Right renal cortex interstitium (tissue), 3 donors: ENCODE measurements at regions not wholly inside any gene's neighbourhood (a gene's known extent, or its start where the extent isn't known, plus 50 kb on each side); places are given as distances from the start of the nearest gene placed in this dataset.
"Not testable (repeated sequence)": the region's sequence is repeated elsewhere in the genome, so short reads cannot be mapped to it uniquely, and the experiment has no call there.

ENCODE experiments used
- DNase-seq, 3 donors: peaks; one replicate each; pipeline ENCODE4 v3.0.0-alpha.2; 2013; ENCODE audit warnings: low read depth in 3 of 3, low spot score in 2 of 3

DNA sequence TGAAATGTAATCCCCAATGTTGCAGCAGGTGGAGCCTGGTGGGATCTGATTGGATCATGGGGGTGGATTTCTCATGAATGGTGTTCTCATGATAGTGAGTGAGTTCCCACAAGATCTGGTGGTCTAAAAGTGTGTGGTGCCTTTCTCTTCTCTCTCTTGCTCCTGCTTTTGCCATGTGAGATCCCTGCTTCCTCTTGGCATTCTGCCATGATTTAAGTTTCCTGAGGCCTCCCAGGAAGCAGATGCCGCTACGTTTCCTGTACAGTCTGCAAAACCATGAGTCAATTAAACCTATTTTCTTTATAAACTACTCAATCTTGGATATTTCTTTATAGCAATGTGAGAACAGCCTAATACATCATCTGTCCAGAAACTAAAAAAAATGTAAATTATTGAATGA, 298.3 kb downstream of the MEX3B start:
- DNase-seq = no peak

DNA sequence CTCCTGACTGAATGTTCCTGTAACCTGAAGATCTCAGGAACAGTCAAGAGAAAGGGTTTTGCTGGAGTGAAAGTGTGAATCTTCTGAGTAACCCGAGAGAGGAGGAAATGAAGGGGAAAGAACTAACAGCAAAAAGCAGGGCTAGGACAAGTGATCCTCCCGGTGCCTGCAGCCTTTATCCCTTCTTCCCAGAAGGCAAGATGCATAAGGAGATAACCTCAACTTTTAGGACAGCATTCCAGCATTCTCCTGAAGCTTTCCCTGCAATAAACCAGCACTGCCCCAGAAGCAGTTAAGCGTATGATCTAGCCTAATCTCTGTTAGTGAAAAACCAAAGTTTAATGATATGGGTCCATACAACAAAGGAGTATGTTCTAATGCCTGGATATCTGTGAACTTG, 298.8 kb downstream of the MEX3B start:
- DNase-seq = no peak

DNA sequence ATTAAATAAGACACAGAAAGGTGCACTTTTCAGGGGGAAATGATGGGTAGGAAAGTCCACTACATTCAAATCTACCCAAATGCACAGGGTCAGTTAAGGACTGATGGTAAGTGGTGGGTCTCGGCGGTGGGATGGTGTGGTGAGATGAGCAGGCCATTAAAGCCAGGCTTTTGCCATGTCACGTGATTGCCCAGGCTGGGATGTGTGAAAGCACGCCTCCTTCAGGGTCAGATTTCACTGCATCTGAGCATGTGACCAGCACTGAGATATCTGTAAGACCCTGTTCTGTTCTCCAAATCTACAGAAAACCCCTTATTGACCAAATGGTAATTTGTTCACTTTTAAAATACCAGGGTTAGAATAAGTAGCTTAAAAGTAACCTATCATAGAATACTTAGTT, 301.5 kb downstream of the MEX3B start:
- DNase-seq = no peak

DNA sequence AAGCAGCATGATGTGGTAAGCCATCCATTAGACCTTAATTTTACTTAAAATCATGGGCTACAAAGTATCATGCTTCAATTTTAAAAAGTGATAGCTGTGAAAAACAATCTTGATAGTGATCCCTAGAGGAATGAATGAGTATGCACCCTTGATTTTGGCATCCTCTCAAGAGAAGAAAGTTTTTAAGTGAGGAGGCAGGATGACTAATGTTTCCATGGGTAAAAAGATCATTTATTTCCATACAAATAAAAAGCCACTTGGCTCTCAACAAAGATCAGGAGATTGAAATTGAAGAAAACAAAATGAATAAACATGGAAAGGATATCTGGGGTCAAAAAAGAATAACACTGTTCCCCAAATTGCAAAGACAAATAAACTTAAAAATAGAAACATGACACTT, 305.4 kb downstream of the MEX3B start:
- no peak for DNase-seq

DNA sequence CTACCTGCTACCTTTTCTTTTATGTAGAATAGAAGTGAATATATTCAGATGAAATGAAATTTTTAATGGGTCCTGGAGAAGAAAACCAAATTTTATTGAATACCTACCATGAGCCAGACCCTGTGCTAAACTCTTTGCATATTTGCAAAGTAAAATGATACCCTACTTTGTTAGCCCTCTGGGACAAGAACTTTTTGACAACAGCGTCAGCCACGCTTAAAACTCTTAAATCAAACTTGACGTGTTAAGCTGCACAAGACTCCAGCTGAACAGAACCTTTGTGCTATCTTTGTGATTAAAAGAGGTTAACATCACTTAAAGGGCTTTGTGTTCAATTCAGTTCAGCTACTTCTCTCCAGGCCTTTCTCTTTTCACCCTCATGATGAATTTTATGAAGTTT, 316.5 kb downstream of the MEX3B start:
- DNase-seq = no peak

DNA sequence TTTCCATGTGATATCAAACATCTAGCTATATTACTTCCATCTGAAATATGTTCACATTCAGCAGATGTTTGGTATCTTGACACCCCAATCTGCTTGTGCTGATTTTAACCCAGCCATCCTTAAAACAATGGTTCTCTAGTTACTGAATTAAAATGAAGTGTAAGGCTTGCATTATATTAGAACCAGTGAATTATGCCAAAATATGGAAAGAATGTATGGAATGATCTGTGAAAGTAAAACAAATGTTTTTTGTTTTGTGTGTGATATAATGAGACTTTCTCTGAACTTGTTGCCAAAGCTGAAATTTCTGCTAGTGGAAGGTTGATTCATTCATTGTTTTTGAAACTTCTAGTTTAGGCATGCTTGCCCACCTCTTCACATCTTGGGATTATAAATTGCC, 317.1 kb downstream of the MEX3B start:
- DNase-seq = no peak

DNA sequence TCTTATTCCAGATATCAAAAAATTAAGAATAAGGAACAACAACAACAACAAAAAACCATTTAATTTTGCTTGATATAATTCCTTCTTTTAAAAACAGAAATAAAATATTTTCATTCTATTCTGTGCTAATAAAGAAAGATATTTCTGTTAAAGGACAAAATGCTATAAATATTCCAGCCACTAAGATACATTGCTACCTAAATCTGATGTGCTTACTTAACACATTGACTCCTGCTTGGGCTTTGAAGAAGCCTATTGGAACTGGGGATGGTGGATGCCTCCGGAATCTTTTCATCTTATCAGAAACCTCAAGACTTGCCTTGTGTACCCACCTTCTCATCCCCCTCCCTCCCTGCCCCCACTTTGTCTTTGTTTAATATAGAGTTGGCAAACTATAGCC, 320.2 kb downstream of the MEX3B start:
- no peak for DNase-seq

DNA sequence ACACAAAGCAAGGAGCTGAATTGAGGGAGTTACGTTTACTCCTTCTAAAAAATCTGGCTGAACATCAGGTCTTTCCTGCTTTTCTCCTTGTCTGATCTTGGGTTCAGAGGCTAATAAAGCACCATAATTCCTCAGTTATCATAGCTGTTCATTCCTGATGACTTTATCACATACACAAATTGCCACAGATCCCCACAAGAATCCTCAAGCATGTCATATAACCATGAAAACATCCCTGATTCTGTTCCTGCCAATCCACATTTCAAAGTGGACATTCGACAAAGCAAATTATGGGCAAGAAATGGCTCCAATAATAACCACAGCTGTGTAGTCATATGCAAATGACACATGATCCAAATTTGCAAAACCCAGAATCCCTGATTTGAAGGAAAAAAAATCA, 321.3 kb downstream of the MEX3B start:
- DNase-seq = no peak

DNA sequence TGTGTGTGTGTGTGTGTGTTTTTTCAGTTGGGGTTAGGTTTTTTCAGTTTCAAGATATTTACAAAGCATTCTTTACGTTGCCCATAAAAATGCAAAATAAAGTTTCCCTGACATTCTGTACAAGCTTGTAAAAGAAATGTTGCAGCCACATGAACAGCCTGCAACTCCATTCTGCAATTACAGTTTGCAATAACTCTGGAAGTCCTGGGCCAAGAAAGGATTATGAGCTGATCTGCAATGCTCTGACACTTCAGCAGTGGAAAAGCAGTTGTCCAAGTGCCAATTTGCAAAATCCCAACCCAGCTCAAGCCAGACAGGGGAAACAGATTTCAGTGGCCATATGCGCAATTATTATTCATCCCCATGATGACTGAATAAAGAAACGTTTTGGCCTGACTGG, 322.1 kb downstream of the MEX3B start:
- DNase-seq = no peak

DNA sequence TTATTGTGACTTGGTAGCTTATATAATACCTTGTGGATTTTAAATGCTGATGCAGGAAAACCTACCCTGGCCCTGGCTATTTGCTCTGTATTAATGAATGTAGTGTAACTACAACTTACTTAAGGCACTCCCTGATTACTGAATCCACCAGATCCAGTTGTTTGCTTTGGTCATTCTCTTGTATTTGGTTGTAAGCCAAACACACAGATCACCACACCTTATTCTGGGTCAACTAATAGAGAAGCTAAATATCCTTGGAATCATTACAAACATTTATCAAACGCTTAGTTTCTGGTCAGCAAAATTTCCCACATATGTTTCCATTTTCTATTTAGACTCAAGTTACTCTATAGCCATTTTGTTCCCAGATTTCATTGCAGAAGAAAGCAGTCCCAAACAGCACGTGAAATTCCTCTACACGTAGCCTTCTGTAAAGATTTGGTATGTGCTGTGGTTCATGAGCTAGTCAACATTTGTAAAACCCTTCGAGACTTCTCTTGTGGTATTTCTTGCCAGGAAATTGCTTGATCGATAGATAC, 322.6 kb downstream of the MEX3B start:
- DNase-seq = no peak

DNA sequence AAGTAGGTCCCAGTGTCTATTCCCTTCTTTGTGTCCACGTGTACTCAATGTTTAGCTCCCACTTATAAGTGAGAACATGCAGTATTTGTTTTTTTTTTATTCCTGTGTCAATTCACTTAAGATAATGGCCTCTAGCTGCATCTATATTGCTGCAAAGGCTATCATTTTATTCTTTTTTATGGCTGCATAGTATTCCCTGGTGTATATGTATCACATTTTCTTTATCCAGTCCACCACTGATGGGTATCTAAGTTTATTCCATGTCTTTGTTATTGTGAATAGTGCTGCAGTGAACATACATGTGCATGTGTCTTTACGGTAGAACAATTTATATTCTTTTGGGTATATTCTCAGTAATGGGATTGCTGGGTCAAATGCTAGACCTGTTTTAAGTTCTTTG, 329.4 kb downstream of the MEX3B start:
- DNase-seq = not testable (repeated sequence)

DNA sequence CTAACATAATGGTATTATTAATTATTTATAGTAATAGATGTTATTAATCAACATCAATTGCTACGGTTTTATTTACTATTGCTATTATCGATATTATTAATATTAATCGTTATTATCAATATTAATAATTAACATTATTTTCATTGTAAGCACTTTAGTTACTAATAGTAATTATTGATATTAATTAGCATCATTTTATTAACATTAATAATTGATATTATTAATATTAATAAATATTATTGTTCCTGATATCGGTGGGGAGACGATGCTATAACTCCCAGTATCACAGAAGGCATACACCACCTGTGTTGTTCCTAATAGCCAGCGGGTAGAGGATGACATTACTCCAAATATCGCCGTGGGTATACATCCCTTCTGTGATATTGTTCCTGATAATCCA, 335.5 kb downstream of the MEX3B start:
- DNase-seq = no peak

DNA sequence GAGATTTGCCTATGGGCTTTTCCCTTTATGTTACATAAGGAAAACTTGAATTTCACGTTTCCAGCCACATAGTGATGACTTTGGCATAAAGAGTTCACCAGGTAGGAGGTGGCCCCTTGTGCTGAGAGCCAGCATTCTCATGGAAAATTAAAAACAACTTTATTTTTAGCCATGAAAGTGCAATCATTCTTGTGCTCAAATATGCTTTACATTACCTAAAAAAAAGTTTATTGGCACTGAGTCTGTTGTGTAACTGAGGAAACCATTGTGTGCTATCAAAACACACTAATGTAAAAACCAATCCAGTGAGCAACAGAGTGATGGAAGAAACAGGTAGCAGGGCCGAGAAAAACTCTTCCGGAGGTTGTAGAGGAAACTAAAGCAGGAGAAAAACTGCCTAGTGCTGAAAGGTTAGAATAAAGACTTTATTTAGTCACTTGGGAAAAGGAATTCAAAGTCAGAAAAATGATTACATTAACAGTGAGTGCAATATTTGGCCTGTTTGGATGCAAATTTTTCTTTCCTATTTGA, 332.9 kb upstream of the TMC3 start:
- not testable (repeated sequence) for DNase-seq

DNA sequence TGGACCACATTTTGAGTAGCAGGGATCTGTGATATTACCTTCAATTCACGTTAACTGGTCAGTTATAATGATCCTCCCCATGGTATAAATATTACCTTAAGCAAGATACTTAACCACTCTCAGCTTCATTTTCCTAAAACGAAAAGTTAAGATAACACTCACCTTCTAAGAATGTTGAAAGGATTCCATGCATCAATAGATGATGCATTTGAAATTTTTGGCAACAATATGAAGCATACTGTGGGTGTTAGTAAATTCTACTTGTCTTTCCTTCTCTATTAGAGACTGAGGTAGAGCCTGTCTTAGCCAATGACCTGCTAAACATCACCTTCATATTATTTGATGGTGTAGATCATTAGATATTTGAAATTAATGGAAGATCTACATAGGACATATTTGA, 331.7 kb upstream of the TMC3 start:
- not testable (repeated sequence) for DNase-seq

DNA sequence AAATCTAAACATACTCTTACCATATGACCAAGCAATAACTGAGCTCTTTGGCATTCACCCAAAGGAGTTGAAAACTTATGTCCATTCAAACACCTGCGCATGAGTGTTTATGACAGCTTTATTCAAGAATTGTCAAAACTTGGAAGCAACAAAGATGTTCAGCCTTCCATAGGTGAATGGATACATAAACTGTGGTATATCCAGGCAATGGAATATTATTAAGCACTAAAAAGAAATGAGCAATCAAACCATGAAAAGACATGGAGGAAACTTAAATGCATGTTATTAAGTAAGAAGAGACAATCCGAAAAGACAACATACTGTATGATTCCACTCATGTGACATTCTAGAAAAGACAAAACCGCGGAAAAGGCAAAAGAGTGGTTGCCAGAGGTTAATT, 312.0 kb upstream of the TMC3 start:
- no peak for DNase-seq

DNA sequence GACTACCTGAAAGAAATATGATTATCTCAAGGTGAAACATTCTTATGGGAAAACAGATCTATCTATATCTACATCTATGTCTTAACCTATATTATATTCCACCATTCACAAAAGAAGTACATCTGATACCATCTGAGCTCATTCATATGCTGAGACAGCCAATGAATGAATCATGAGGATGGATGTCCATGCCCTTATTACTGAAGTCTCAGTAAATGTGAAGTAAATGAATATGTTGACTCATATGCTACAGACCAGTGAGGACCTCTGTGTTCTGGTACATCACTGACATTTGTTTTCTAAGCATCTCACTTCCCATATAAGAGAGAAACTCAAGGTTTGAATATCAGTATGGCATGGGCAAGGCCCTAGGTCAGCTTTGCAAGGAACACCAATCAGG, 311.2 kb upstream of the TMC3 start:
- no peak for DNase-seq

DNA sequence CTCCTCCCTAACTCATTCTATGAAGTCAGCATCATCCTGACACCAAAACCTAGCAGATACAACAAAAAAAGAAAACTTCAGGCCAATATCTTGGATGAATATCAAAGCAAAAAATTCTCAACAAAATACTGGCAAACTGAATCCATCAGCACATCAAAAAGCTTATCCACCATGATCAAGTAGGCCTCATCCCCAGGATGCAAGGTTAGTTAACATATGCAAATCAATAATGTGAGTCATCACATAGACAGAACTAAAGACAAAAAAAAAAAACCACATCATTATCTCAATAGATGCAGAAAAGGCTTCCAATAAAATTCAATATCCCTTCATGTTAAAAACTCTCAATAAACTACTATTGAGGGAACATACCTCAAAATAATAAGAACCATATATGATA, 306.8 kb upstream of the TMC3 start:
- DNase-seq = no peak

DNA sequence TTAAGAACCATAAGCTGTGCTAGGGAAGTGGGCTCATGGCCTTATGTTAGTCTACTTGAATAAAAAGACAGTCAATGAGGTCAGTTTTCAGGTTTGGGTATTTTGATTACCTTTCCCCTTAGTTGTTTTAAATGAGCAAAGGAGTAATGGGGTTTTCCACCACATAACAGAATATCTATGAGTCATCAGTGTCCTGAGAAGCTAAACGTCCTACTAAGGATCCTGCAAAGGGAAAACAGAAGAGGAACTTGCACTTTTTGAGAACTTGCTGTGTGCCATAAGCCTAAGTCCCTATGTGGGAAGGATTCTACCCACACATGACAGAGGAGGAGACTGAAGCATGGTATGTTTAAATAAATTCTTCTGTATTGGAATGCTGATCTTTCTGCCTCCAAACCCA, 292.8 kb upstream of the TMC3 start:
- no peak for DNase-seq

DNA sequence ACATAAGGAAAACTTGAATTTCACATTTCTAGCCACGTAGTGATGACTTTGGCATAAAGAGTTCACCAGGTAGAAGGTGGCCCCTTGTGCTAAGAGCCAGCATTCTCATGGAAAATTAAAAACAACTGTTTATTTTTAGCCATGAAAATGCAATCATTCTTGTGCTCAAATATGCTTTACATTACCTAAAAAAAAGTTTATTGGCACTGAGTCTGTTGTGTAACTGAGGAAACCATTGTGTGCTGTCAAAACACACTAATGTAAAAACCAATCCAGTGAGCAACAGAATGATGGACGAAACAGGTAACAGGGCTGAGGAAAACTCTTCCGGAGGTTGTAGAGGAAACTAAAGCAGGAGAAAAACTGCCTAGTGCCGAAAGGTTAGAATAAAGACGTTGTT, 287.0 kb upstream of the TMC3 start:
- no peak for DNase-seq

DNA sequence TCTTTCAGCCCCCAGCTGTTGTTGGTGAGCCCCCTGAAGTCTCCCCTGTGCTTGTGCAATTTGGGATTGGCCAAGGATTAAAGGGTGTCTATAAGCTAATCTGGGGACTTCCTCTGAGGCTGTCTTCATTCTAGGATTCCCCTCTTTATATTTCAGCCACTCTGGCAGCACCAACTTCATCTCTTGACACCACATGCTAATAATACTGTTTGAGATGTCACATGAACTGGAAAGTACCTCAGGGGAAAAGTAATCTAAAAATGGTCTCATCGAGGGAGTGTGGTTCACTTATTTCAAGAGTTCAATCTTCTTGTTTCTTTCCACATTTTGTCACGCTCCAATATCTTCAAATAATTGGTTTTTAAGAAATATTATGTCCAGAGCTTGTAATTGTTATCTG, 279.2 kb upstream of the TMC3 start:
- no peak for DNase-seq

DNA sequence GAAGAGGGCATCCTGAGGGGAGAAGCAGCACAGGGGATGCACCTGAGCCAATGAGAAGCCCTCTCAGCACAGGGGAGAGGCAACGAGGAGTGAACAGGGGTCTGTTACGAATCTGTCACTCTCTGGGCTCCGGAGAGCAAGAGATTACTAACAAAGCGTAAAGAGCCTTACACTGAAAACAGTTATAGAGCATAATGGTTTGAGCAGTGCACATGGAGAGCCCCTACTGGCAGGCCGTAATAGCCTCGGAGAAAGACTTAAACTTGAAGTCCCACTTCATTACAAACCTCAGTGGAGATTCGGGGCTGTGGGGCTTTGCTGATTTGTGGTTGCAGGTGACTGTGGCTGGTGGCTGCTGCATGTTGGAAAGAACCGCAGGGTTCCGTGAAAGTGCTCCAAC, 271.5 kb upstream of the TMC3 start:
- no peak for DNase-seq

DNA sequence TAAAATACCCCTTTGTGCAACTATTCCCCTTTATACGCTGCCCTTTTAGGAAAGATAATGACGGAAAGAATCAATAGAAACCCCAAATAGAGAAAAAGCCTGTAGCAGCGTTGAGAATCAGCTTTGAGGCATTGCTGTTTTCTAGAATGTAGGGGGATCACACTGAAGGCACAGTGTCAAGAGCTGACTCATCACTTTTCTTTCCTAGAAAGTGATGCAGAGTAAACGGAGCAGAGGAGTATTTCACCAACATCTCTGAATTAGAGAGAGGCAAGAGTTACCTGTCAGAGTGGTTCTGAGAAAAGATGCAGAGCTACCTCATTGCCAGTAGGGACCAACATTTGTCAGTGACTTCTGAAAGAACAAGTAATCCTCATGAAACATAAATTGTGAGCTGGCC, 269.8 kb upstream of the TMC3 start:
- no peak for DNase-seq

DNA sequence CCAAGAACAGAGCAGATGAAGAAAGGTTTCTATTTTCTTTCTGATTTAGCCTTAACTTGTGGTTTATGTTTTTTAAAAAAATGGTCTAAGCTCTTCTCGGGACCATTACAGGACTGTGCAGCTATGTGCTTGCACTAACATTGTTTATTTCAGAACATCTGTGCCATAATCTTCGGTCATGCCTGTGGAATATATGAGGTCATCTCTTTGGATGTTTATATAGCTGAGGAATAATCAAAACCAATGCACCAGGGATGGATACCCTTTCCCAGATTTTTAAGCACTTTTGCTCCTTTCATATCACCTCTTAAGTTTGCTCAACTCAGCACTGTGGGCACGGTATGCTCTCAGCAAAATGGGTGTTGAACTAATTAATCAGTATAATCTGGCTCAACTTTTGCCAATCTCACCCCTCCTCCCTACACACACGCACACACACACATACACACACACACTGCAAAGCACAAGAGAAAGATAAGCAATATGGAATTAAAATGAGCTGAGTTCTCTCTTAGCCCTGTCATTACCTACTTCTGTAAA, 268.5 kb upstream of the TMC3 start:
- no peak for DNase-seq
